SK-N-SH (cell line): ENCODE measurements at regions not wholly inside any gene's neighbourhood (a gene's known extent, or its start where the extent isn't known, plus 50 kb on each side); places are given as distances from the start of the nearest gene placed in this dataset.
"Not testable (repeated sequence)": the region's sequence is repeated elsewhere in the genome, so short reads cannot be mapped to it uniquely, and the experiment has no call there.

ENCODE experiments used
- CTCF ChIA-PET: fragments of 300-600, 350-600 bp; formaldehyde crosslinking; extraction: SDS; loops from one replicate; lab custom pipeline; 2021; lab: Yijun Ruan, JAX
- POLR2A ChIA-PET: fragments of 350-600 bp; sonication (Branson Sonifier 250); formaldehyde crosslinking; extraction: SDS; loops from one replicate; lab custom pipeline; 2020; ENCODE audit warnings: antibody characterized with exemption, inconsistent platforms; lab: Yijun Ruan, JAX
- DNase-seq: peaks from one replicate; pipeline ENCODE4 v3.0.0; 2012
- H2AFZ ChIP-seq: fragments of 200-600 bp; sonication (generic); 2 replicates; pipeline ENCODE4 v1.8.1; 2016; ENCODE audit warnings: antibody characterized with exemption, mild to moderate bottlenecking, low read depth
- H3F3A ChIP-seq: fragments of 200-600 bp; sonication (generic); replicated peaks from 2 replicates; pipeline ENCODE3; 2016; ENCODE audit warnings: antibody characterized with exemption, mild to moderate bottlenecking; ENCODE audit not compliant: insufficient read depth
- H3K27ac ChIP-seq, 2 experiments: fragments of 200-500 bp in 1 of 2; fragments of 200-600 bp in 1 of 2; sonication (Bioruptor generic) in 1 of 2; sonication (generic), shearing (Covaris generic) in 1 of 2; 2 replicates each; pipeline versions ENCODE4 v1.5.1 to v1.6.1; 2014 to 2016; ENCODE audit warnings: low read depth in 2 of 2, inconsistent platforms in 1 of 2, low read length in 1 of 2, mild to moderate bottlenecking in 1 of 2, mixed read lengths in 1 of 2
- H3K27me3 ChIP-seq: fragments of 200-600 bp; sonication (generic), shearing (Covaris generic); 2 replicates; pipeline ENCODE4 v1.6.1; 2016; ENCODE audit warnings: mixed run types; ENCODE audit not compliant: insufficient read depth
- H3K36me3 ChIP-seq, 2 experiments: fragments of 200-500 bp in 1 of 2; fragments of 200-600 bp in 1 of 2; sonication (Bioruptor generic) in 1 of 2; sonication (generic) in 1 of 2; replicated peaks in 1 of 2; 2 replicates each; pipeline versions ENCODE3 to v1.5.1; 2014 to 2016; ENCODE audit warnings: low read length in 1 of 2, mild to moderate bottlenecking in 1 of 2; ENCODE audit not compliant: insufficient read depth in 2 of 2, control insufficient read depth in 1 of 2
- H3K4me1 ChIP-seq, 2 experiments: fragments of 200-500 bp in 1 of 2; fragments of 200-600 bp in 1 of 2; sonication (Bioruptor generic) in 1 of 2; sonication (generic), shearing (Covaris generic) in 1 of 2; 2 replicates each; pipeline versions ENCODE4 v1.5.1 to v1.6.1; 2014 to 2016; ENCODE audit warnings: low read depth in 1 of 2, low read length in 1 of 2, mixed run types in 1 of 2; ENCODE audit not compliant: insufficient read depth in 2 of 2, control insufficient read depth in 1 of 2
- H3K4me2 ChIP-seq: fragments of 200-600 bp; sonication (generic), shearing (Covaris generic); 2 replicates; pipeline ENCODE4 v1.6.1; 2017; ENCODE audit warnings: mixed run types
- H3K4me3 ChIP-seq, 2 experiments: fragments of 200-500 bp in 1 of 2; fragments of 200-600 bp in 1 of 2; sonication (Bioruptor generic) in 1 of 2; sonication (generic), shearing (Covaris generic) in 1 of 2; 2 replicates each; pipeline versions ENCODE4 v1.5.1 to v1.8.1; 2014 to 2016; ENCODE audit warnings: low read depth in 2 of 2, inconsistent platforms in 1 of 2, low read length in 1 of 2, mild to moderate bottlenecking in 1 of 2, mixed read lengths in 1 of 2, moderate library complexity in 1 of 2
- H3K79me2 ChIP-seq: fragments of 200-600 bp; sonication (generic); 2 replicates; pipeline ENCODE4 v1.8.1; 2017; ENCODE audit warnings: mild to moderate bottlenecking; ENCODE audit not compliant: insufficient read depth
- H3K9ac ChIP-seq: fragments of 200-600 bp; sonication (generic); 2 replicates; pipeline ENCODE4 v1.6.1; 2017; ENCODE audit warnings: mixed run types
- H3K9me2 ChIP-seq: fragments of 200-600 bp; sonication (generic); 2 replicates; pipeline ENCODE4 v1.6.1; 2017; ENCODE audit warnings: mixed run types
- H3K9me3 ChIP-seq: fragments of 200-600 bp; sonication (generic); 2 replicates; pipeline ENCODE4 v1.6.1; 2017; ENCODE audit warnings: mixed run types, mild to moderate bottlenecking, moderate library complexity
- H4K20me1 ChIP-seq: fragments of 200-600 bp; sonication (generic); 2 replicates; pipeline ENCODE4 v1.6.1; 2017; ENCODE audit warnings: mild to moderate bottlenecking, mixed run types; ENCODE audit not compliant: insufficient read depth
- CTCF ChIP-seq: fragments of 200-600 bp; sonication (generic); IDR thresholded peaks from 2 replicates; pipeline ENCODE4 v1.6.1; 2017; ENCODE audit warnings: antibody characterized with exemption, mild to moderate bottlenecking, moderate library complexity
- ELF1 ChIP-seq: IDR thresholded peaks from 2 replicates; pipeline ENCODE4 v1.4.0; 2012
- EP300 ChIP-seq, 2 experiments: IDR thresholded peaks; 2 replicates each; pipeline versions ENCODE4 v1.4.0 to v1.6.1; 2012; ENCODE audit warnings: borderline replicate concordance in 1 of 2, low read depth in 1 of 2, low read length in 1 of 2
- EZH2phosphoT487 ChIP-seq: fragments of 200-600 bp; sonication (generic); IDR thresholded peaks from 2 replicates; pipeline ENCODE4 v1.6.1; 2017; ENCODE audit warnings: low read depth, mixed run types, mild to moderate bottlenecking, antibody characterized with exemption, moderate library complexity, borderline replicate concordance
- GATA2 ChIP-seq: sonication (generic); formaldehyde crosslinking; IDR thresholded peaks from 2 replicates; pipeline ENCODE4 v1.5.0; 2020; ENCODE audit warnings: mild to moderate bottlenecking, missing genetic modification reagents
- IRF3 ChIP-seq: fragments of 150-350 bp; IDR thresholded peaks from 2 replicates; pipeline ENCODE4 v1.6.1; 2016; ENCODE audit warnings: mild to moderate bottlenecking, low read depth, low read length
- MEF2A ChIP-seq: IDR thresholded peaks from 2 replicates; pipeline ENCODE4 v1.4.0; 2012; ENCODE audit warnings: low read depth, borderline replicate concordance
- NRF1 ChIP-seq: IDR thresholded peaks from 2 replicates; pipeline ENCODE4 v1.6.1; 2012; ENCODE audit warnings: low read depth, mild to moderate bottlenecking, low read length
- RAD21 ChIP-seq: IDR thresholded peaks from 2 replicates; pipeline ENCODE4 v1.6.1; 2012; ENCODE audit warnings: mild to moderate bottlenecking, low read length
- RXRA ChIP-seq: IDR thresholded peaks from 2 replicates; pipeline ENCODE4 v1.4.0; 2012; ENCODE audit warnings: low read depth, mild to moderate bottlenecking, borderline replicate concordance
- SIN3A ChIP-seq: IDR thresholded peaks from 2 replicates; pipeline ENCODE4 v1.6.1; 2012; ENCODE audit warnings: low read depth, mild to moderate bottlenecking, low read length, moderate library complexity, borderline replicate concordance
- SMC3 ChIP-seq: IDR thresholded peaks from 2 replicates; pipeline ENCODE4 v1.6.1; 2012; ENCODE audit warnings: low read depth, low read length, improper control_type of control experiment
- TCF12 ChIP-seq: IDR thresholded peaks from 2 replicates; pipeline ENCODE4 v1.4.0; 2012
- WGBS: methylation state at CpG from one replicate; pipeline ENCODE4 v1.1.6; 2017; ENCODE audit warnings: low lambda C conversion rate; 5-methylcytosine and 5-hydroxymethylcytosine counted together
- TF ChIP-seq, protein P1 (sequence below): IDR thresholded peaks from 2 replicates; pipeline ENCODE4 v1.4.0; 2012; ENCODE audit warnings: low read depth, borderline replicate concordance

DNA sequence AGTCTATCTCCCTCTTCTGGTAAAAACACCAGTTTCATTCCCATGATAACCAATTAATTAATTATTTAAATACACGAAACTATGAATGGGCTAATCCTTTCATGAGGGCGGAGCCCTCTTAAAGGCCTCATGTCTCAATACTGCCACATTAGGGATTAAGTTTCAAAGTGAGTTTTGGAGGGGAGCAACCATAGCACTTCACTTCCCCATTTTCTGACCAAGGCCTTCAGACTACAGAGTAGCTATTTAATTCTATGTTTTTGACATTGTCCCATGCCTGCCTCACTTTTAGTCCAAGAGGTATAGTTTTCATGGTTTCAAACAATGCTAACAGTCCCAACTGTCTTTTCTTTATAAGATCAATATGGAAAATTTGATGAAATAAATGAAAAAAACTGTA, 618.6 kb downstream of the ZWINT start:
- POLR2A ChIA-PET = no interaction called here
- CTCF ChIA-PET = no interaction called here
- H3F3A ChIP-seq = no peaks in the 10 kb centered on the region
- 47% methylated on average over 2 of the region's 2 CpGs for whole genome bisulfite sequencing
- no peak overlapping the region for H3K4me2 ChIP-seq
- DNase-seq = no peak
- H4K20me1 ChIP-seq = no peaks in the 10 kb centered on the region
- H2AFZ ChIP-seq = no peak overlapping the region
- H3K79me2 ChIP-seq = no peaks in the 10 kb centered on the region
- TF ChIP-seq IRF3 (no peak), EP300 (IDR thresholded peaks at IDR 0.05; ENCODE audit: borderline replicate concordance in 1 of 2, low read depth in 1 of 2, low read length in 1 of 2) (no peak), SMC3 (no peak), ELF1 (no peak), RAD21 (no peak), NRF1 (no peak)
- no peaks in the 10 kb centered on the region for H3K27me3 ChIP-seq
- no peaks in the 10 kb centered on the region for H3K4me1 ChIP-seq
- no peak overlapping the region for H3K4me3 ChIP-seq
- no peaks in the 10 kb centered on the region for H3K36me3 ChIP-seq
- no peak overlapping the region for H3K9ac ChIP-seq
- no peaks in the 10 kb centered on the region for H3K9me2 ChIP-seq
- no peaks in the 10 kb centered on the region for H3K9me3 ChIP-seq
- no peak overlapping the region for H3K27ac ChIP-seq

- H3K4me2 ChIP-seq, H3F3A ChIP-seq, H3K9me2 ChIP-seq, DNase-seq, H3K27ac ChIP-seq, H3K79me2 ChIP-seq, H2AFZ ChIP-seq, POLR2A ChIA-PET, H3K9ac ChIP-seq, H3K36me3 ChIP-seq, H3K4me1 ChIP-seq, H3K9me3 ChIP-seq, H3K27me3 ChIP-seq, H4K20me1 ChIP-seq, H3K4me3 ChIP-seq: not testable (repeated sequence)
- WGBS = 6% methylated on average over 2 of the region's 2 CpGs
- CTCF ChIA-PET = interaction anchor here (0.6 to 1.4 kb wide), 4 partner anchors 9 to 649 kb away, joined by 3 to 4 read pairs (median 4); no protein-coding TSS in a partner anchor
- TF ChIP-seq RAD21 (peak; percentile 64), SMC3 (peak; percentile 30; the same call in 1 of the 2 replicates), CTCF (peak; percentile 58)
Observed at GRCh38 chr10:55740767-55741166, 620.3 kb downstream of the ZWINT start.

GRCh38 chr10:55740110-55740509, 620.9 kb downstream of the ZWINT start:
- H3K4me2 ChIP-seq = no peak overlapping the region
- H3K79me2 ChIP-seq = no peaks in the 10 kb centered on the region
- H4K20me1 ChIP-seq = no peaks in the 10 kb centered on the region
- H3K9ac ChIP-seq = no peak overlapping the region
- no peak overlapping the region for H2AFZ ChIP-seq
- no peak overlapping the region for H3K4me3 ChIP-seq
- 35% methylated on average over 2 of the region's 2 CpGs for WGBS
- no peaks in the 10 kb centered on the region for H3K9me3 ChIP-seq
- H3K27ac ChIP-seq = no peak overlapping the region
- H3K9me2 ChIP-seq = no peaks in the 10 kb centered on the region
- POLR2A ChIA-PET = no interaction called here
- no peaks in the 10 kb centered on the region for H3K4me1 ChIP-seq
- H3F3A ChIP-seq = no peaks in the 10 kb centered on the region
- no peaks in the 10 kb centered on the region for H3K36me3 ChIP-seq
- H3K27me3 ChIP-seq = no peaks in the 10 kb centered on the region
- CTCF ChIA-PET = interaction anchor here (1.0 to 1.1 kb wide), 3 partner anchors 46 to 648 kb away, joined by 3 to 4 read pairs (median 4); no protein-coding TSS in a partner anchor
- DNase-seq = no peak
- no peak for TF ChIP-seq MEF2A
- no peak for TF ChIP-seq ELF1
- TF ChIP-seq EZH2phosphoT487 = no peak
- TF ChIP-seq EP300 (IDR thresholded peaks at IDR 0.05; ENCODE audit: borderline replicate concordance in 1 of 2, low read depth in 1 of 2, low read length in 1 of 2) = no peak
- no peak for TF ChIP-seq GATA2 (CRISPR knock-in tag)
- TF ChIP-seq RAD21 = no peak
- TF ChIP-seq TCF12 = no peak
- no peak for TF ChIP-seq RXRA
- TF ChIP-seq, protein P1, sequence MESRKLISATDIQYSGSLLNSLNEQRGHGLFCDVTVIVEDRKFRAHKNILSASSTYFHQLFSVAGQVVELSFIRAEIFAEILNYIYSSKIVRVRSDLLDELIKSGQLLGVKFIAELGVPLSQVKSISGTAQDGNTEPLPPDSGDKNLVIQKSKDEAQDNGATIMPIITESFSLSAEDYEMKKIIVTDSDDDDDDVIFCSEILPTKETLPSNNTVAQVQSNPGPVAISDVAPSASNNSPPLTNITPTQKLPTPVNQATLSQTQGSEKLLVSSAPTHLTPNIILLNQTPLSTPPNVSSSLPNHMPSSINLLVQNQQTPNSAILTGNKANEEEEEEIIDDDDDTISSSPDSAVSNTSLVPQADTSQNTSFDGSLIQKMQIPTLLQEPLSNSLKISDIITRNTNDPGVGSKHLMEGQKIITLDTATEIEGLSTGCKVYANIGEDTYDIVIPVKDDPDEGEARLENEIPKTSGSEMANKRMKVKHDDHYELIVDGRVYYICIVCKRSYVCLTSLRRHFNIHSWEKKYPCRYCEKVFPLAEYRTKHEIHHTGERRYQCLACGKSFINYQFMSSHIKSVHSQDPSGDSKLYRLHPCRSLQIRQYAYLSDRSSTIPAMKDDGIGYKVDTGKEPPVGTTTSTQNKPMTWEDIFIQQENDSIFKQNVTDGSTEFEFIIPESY = no peak
- TF ChIP-seq IRF3 = no peak
- no peak for TF ChIP-seq SIN3A
